ENCODE measurements at regions not wholly inside any gene's neighbourhood (a gene's known extent, or its start where the extent isn't known, plus 50 kb on each side); places are given as distances from the start of the nearest gene placed in this dataset.

GRCh38 chr2:147232225-147232669 is 612.6 kb upstream of the ACVR2A start:
- no peaks in the 10 kb centered on the region for H3K27me3 ChIP-seq
- no peak overlapping the region for H3K4me3 ChIP-seq
- H3K36me3 ChIP-seq: no peaks in the 10 kb centered on the region
- H3K9me3 ChIP-seq: no peaks in the 10 kb centered on the region
- DNase-seq (ENCODE audit: low spot score in 2 of 2): no peak
- H3K27ac ChIP-seq: no peak overlapping the region
- 71% methylated on average over 3 of the region's 3 CpGs for WGBS
- TF ChIP-seq POLR2AphosphoS5 (IDR thresholded peaks at IDR 0.05) (no peak), CTCF (IDR thresholded peaks at IDR 0.05) (no peak), POLR2A (IDR thresholded peaks at IDR 0.05) (no peak), EP300 (IDR thresholded peaks at IDR 0.05) (no peak)
- H3K4me1 ChIP-seq: no peaks in the 10 kb centered on the region

GRCh38 chr2:147231607-147232006 is 613.2 kb upstream of the ACVR2A start:
- 92% methylated on average over 2 of the region's 2 CpGs for WGBS
- Histone ChIP-seq H3K27ac (no peak overlapping the region), H3K36me3 (no peaks in the 10 kb centered on the region), H3K4me3 (no peak overlapping the region), H3K9me3 (no peaks in the 10 kb centered on the region), H3K27me3 (no peaks in the 10 kb centered on the region), H3K4me1 (no peaks in the 10 kb centered on the region)
- no peak for TF ChIP-seq POLR2AphosphoS5 (IDR thresholded peaks at IDR 0.05)
- DNase-seq (ENCODE audit: low spot score in 2 of 2): no peak

GRCh38 chr2:147231081-147231480 is 613.7 kb upstream of the ACVR2A start:
- H3K27ac ChIP-seq: no peak overlapping the region
- DNase-seq (ENCODE audit: low spot score in 2 of 2): no peak
- H3K36me3 ChIP-seq: no peaks in the 10 kb centered on the region
- no peak for TF ChIP-seq POLR2A (IDR thresholded peaks at IDR 0.05)
- no peaks in the 10 kb centered on the region for H3K27me3 ChIP-seq
- no peaks in the 10 kb centered on the region for H3K4me1 ChIP-seq
- 73% methylated on average over 1 of the region's 1 CpG for WGBS
- H3K4me3 ChIP-seq: no peak overlapping the region
- H3K9me3 ChIP-seq: no peaks in the 10 kb centered on the region

GRCh38 chr2:147227313-147227712 is 617.5 kb upstream of the ACVR2A start:
- Histone ChIP-seq H3K9me3 (no peaks in the 10 kb centered on the region), H3K27me3 (no peaks in the 10 kb centered on the region), H3K36me3 (no peaks in the 10 kb centered on the region), H3K27ac (no peak overlapping the region), H3K4me1 (no peaks in the 10 kb centered on the region), H3K4me3 (no peak overlapping the region)
- DNase-seq (ENCODE audit: low spot score in 2 of 2): no peak
- TF ChIP-seq POLR2A (IDR thresholded peaks at IDR 0.05) (no peak), EP300 (IDR thresholded peaks at IDR 0.05) (no peak), POLR2AphosphoS5 (IDR thresholded peaks at IDR 0.05) (no peak), CTCF (IDR thresholded peaks at IDR 0.05) (no peak)
- 93% methylated on average over 2 of the region's 2 CpGs for WGBS

GRCh38 chr2:147224070-147224469 is 620.8 kb upstream of the ACVR2A start:
- Histone ChIP-seq H3K27ac (no peak overlapping the region), H3K36me3 (no peaks in the 10 kb centered on the region), H3K27me3 (no peaks in the 10 kb centered on the region), H3K4me3 (no peak overlapping the region), H3K9me3 (no peaks in the 10 kb centered on the region), H3K4me1 (no peaks in the 10 kb centered on the region)
- no peak for DNase-seq (ENCODE audit: low spot score in 2 of 2)
- WGBS: 88% methylated on average over 2 of the region's 2 CpGs
- TF ChIP-seq POLR2AphosphoS5 (IDR thresholded peaks at IDR 0.05): no peak
- no peak for TF ChIP-seq EP300 (IDR thresholded peaks at IDR 0.05)
- no peak for TF ChIP-seq CTCF (IDR thresholded peaks at IDR 0.05)
- TF ChIP-seq POLR2A (IDR thresholded peaks at IDR 0.05): no peak

GRCh38 chr2:147223553-147224060 is 621.2 kb upstream of the ACVR2A start:
- WGBS: 64% methylated on average over 2 of the region's 2 CpGs

More at GRCh38 chr2:147223553-147224060, 621.2 kb upstream of the ACVR2A start:
- Histone ChIP-seq H3K4me1 (no peaks in the 10 kb centered on the region), H3K9me3 (no peaks in the 10 kb centered on the region), H3K27me3 (no peaks in the 10 kb centered on the region), H3K36me3 (no peaks in the 10 kb centered on the region), H3K4me3 (no peak overlapping the region), H3K27ac (no peak overlapping the region)
- no peak for DNase-seq (ENCODE audit: low spot score in 2 of 2)
- TF ChIP-seq CTCF (IDR thresholded peaks at IDR 0.05): no peak
- TF ChIP-seq POLR2A (IDR thresholded peaks at IDR 0.05): no peak

All from suprapubic skin (tissue), 4 donors.